HuH-7 (cell line): ENCODE measurements at regions not wholly inside any gene's neighbourhood (a gene's known extent, or its start where the extent isn't known, plus 50 kb on each side); places are given as distances from the start of the nearest gene placed in this dataset.

Experiments used
- DNase-seq: peaks from one replicate; pipeline ENCODE4 v3.0.0; 2011; ENCODE audit warnings: low spot score

DNA sequence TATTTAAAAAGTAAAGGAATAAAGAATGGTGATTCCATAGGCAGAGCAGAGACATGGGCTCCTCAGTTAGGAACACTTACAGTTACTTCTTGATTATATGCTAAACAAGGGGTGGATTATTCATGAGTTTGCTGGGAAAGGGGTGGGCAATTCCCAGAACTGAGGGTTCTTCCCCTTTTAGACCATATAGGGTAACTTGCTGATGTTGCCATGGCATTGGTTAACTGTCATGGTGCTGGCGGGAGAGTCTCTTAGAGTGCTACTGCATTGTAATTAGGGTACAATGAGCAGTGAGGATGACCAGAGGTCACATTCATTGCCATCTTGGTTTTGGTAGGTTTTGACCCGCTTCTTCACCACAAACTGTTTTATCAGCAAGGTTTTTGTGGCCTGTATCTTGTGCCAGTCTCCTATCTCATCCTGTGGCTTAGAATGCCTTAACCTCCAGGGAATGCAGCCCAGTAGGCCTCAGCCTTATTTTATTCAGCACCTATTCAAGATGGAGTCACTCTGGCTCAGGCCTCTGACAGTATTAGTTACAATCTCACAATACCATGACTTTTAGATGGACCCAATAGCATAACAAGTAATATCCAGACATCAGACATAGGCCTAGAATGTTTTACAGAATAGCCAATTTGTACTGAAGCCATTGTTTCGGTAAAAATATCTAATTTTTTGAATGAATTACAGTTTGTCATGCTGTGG lies 106.8 kb downstream of the ZBTB18 start:
- no peak for DNase-seq

DNA sequence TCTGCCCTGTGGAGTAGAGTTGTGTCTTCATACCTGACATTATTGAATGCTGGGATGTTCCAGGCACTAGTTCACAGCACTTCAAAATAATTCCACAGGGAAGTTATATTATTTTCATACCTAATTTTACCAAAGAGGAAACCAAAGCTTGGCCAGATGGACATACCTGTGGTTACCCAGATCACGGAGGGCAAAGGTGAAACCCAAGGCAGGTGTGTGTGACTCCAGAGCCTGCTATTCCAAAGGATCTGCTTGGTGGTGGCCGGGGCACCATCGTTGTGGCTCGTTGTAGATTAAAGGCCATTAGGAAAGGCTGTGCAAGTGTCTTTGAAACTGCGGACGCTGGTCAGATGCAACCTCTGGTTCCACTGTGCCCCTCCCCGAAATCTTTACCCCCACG lies 108.6 kb downstream of the ZBTB18 start:
- DNase-seq, result no peak

DNA sequence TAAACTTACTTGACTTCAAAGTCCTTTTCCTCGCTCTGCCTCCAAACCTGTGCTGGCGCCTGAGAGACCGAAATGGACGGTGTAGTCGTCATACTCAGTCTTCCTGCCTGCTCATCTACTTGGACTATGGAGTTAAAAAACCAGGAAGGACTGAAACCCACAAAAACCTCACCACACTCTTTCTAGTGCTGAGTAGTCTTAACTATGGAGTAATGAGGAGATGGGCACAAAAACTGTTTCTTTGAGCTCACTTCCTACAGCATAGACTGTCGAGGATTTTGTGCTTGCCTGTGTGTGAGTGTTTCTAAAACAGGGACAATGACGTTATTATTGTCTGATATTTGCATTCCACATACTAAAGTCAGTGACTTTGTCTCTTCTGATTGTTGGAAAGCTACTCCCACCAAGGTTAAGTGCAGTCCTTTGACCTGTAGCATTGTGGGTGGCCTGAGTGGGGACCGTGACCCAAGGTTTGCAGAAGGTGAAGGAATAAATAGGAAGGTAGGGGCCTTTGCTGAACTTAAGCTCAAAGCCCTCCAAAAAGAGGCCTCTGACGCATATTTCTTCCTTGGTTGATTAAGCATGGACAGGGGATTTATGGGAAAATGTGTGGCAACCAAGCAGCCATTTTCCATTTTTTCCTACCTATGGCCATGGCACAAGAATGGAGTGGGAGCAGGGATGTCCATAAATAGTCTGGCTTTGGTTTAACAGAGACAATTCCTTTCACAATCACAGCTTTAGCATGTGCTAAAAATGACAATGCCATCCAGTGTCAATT lies 109.6 kb downstream of the ZBTB18 start:
- DNase-seq, result no peak

DNA sequence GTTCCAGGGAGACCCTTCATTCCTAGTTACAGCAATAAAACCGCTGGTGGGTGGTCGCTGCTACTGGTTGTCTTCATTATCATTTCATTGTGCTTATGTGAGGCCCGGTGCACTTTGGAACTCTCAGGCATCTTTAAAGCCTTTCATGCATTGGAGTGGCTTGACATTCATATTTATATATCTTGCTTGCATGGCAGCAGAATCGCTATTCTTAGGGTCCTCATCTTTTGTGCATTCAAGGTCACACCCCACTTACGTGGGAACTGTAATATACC lies 110.1 kb downstream of the ZBTB18 start:
- no peak for DNase-seq

DNA sequence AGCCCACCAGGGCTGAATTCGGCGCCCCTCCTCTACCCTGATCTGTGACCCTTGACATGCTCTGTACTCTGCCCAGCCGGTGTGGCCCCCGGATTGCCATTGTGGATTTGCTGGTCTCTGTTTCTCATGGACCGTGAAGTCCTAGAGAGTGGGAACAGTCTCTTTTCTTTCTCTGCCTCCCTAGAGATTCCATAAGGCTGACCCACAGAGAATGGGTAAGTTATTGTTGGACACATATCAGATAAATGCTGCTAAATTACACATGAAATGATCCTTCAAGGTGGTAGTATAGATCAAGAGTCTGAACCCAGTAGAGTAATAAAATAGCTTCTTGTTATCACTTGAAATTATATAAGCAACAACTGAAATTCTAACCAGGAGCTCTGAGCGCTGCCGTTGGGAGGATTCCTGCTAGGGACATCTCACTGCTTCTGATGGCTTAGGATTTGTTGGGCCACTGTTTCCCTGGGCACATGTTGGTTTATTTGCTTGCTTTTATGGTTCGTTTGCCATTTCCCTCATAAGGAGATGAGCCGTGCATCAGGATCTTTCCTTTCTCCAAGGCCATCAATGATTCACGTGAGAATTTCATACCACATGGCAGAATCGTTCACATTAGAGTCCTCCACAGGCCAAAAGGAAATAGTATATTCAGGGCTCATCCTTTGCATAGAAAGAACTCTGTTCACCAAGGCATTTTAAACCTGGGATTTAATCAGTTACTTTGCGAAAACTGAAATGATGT lies 111.9 kb downstream of the ZBTB18 start:
- DNase-seq, result no peak

- no peak for DNase-seq
Observed at GRCh38 chr1:244163861-244164510, 112.9 kb downstream of the ZBTB18 start.

- DNase-seq, result no peak
Observed at GRCh38 chr1:244164511-244164890, 113.4 kb downstream of the ZBTB18 start.

DNA sequence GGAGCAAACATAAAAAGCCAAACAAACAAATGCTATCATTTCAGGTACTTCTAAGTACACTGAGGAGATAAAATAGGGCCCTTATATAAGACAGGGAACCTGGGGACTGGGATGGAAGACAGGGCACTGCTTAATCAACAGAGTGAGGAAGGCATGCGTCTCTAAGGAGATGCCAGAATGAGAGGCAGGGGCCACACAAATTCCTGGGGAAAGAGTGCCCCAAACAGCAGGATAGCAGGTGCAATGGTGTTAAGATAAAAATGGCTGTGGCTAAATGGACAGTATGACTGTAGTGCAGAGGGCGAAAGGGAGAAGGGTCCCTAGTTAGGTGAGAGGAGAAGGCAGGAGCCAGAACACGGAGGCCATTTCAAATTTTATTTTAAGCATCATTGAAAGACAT lies 113.9 kb downstream of the ZBTB18 start:
- DNase-seq, result no peak

DNA sequence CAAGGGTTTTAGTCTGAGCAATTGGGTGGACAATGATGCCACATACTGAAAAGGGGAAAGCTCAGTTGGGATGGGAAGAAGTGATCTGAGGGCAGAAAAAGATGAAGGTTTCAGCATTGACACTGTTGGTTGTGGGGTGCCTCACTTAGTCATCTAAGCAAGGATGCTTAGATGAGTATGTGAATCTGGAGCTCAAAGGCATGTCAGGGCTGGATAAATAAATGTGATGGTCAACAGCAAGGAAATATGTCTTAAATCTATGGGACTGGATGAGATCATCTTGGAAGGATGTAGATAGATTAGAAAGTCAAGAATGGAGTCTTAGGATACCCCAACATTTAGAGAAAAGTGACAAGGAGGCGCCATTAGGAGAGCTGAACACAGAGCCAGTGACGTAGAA lies 114.6 kb downstream of the ZBTB18 start:
- DNase-seq, result no peak

- no peak for DNase-seq
Observed at GRCh38 chr1:244171241-244171985, 120.3 kb downstream of the ZBTB18 start.

DNA sequence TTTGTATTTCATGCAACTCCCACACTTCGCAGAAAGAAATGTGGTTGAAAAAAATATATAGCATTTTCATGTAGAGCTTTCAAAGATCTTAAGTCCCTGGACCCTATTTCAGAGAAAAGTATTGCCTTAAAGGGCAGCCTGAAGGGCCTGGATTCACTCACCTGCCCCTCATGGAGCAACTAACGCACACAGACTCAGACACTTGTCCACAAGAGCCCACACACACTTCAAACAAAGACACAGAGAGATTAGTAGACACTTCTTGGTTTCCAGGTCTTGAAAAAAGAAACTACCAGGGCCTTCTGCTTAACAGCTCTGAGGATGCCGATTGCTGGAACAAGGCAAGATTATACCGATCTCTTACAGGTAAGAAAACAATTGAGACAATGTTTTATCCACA lies 122.2 kb downstream of the ZBTB18 start:
- no peak for DNase-seq

- DNase-seq, result no peak
Observed at GRCh38 chr1:244173769-244174168, 122.7 kb downstream of the ZBTB18 start.

DNA sequence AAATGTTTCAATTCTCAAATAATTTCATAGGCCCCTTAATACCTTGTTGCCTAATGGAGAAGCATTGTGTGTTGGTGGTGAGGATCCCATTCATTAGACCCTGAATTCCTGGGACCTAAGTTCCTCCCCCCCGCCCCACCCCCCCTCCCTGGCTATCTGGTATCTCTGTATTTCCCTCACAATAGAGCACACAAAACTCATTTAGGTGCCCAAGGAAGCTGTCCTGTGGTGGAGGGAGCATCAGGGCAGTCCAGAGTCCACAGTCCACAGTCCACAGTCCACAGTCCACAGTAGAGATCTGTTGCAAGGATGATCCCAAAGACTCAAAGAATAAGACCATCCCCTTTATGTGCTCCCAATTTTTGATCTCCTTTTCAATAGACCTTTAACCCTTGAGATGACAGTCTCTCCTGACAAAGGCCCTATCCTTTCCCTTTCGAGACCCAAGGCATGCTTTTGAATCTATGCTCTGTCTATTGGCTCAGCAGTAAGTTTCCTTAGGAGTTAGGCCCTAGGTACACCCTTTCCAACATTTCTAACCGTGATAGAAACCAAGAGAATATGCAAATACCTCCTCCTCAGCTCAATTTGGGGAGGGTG lies 123.9 kb downstream of the ZBTB18 start:
- no peak for DNase-seq

- no peak for DNase-seq
Observed at GRCh38 chr1:244176201-244176600, 125.1 kb downstream of the ZBTB18 start.

GRCh38 chr1:244180256-244180655 lies 129.2 kb downstream of the ZBTB18 start:
- no peak for DNase-seq

- no peak for DNase-seq
Observed at GRCh38 chr1:244181867-244182266, 130.8 kb downstream of the ZBTB18 start.

DNA sequence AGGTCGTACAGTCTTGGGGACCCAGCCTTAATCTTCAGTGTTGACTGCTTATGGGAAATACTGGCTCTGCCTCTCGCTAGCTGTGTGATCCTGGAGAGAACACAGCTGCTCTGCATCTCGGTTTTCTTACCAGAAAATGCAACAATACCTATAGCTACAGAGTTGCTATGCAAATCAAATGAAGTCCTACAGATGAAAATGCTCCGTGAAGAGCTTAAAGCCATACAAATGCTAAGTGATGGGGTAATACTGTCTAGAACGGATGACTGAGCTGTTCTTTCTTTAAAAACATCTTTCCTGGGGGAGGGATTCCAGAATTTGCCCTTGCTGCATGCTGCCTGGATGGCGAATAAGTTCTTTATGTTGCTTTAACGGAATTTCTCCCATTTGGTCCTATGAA lies 132.0 kb downstream of the ZBTB18 start:
- no peak for DNase-seq

DNA sequence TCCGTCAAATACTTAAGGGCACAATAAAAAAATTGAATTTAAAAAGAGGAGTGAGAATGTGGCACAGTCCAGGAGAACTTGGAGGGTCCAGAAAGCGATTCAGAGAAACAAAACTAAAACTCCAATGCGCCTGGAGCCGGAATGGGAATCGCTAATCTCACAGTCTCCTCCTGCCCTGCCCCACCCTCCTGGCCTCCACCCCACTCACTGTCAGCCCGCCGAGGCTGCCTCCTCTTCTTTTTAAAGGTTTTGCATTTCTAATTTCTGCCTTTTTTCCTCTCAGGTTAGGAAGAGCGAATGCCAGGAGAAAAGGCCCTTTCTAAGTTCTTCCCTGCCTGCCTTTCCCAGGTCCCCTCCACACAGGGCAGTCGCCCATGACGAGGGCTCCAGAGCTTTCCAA lies 135.3 kb downstream of the ZBTB18 start:
- DNase-seq, result no peak

DNA sequence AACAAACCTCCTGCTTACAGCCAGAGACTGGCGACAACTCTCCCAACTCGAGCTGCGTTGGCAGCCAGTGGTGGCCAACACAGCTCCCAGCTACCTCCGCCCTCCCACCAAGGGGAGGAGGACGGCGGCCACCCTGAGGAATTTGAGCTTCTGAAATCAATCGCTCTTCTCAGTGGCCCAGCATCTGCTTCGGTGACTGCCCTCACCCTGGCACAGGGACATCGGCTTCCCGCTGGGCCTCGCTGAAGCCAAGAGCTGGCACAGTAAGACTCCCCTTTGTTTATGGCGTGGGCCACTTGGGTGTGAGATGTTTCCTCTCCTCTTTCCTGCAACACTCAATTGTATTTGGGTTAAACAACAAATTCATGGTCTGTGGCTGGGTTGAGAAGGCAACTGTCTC lies 136.2 kb downstream of the ZBTB18 start:
- no peak for DNase-seq

DNA sequence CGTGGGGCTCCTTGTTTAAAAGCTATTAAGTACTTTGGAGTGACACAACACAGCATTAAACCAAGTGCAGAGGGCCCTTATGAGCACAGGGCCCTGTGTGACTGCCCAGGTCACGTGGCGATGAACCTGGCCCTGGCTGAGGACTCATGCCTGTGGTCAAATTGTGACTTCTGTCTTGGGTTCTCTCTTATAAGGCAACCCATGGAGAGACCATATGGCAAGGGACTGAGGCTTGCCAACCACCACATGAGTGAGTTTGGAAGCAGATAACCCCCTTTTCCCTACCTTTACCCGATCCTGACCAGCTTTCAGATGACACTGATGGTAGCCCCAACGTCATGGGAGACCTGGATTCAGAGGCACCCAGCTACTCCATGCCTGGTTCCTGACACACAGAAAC lies 140.5 kb downstream of the ZBTB18 start:
- no peak for DNase-seq

DNA sequence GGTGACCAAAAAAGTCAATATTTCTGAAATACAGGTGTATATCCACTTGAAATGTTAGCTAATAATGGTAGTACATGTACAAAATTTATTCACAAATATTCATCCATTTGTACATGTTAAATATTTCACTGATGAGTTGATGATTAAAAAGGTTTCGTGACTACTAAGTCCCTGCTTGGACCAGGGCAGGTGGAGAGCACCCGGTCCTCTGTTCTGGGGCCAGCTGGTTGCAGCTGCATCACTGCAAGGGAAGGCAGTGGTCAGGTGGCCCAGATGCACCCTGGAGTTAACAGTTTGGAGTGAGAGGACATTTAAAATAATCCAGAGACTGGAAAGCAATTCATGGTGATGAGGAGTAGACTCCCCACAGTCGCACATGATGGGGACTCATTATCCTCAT lies 141.2 kb downstream of the ZBTB18 start:
- DNase-seq, result no peak
